ENCODE measurements at regions not wholly inside any gene's neighbourhood (a gene's known extent, or its start where the extent isn't known, plus 50 kb on each side); places are given as distances from the start of the nearest gene placed in this dataset.

- TF ChIP-seq POLR2AphosphoS5 (IDR thresholded peaks at IDR 0.05; ENCODE audit: insufficient read depth in 1 of 2, low read depth in 1 of 2) (no peak), CTCF (IDR thresholded peaks at IDR 0.05) (no peak)
Observed at GRCh38 chrX:95218976-95219375, 1465.7 kb upstream of the DIAPH2 start.
